GM21367 (cell line): ENCODE measurements at regions not wholly inside any gene's neighbourhood (a gene's known extent, or its start where the extent isn't known, plus 50 kb on each side); places are given as distances from the start of the nearest gene placed in this dataset.

Experiments used
- ATAC-seq: cut with Tn5 transposase; IDR thresholded peaks from one replicate; pipeline ENCODE4 v1.9.1; 2021; ENCODE audit not compliant: unreplicated experiment

DNA sequence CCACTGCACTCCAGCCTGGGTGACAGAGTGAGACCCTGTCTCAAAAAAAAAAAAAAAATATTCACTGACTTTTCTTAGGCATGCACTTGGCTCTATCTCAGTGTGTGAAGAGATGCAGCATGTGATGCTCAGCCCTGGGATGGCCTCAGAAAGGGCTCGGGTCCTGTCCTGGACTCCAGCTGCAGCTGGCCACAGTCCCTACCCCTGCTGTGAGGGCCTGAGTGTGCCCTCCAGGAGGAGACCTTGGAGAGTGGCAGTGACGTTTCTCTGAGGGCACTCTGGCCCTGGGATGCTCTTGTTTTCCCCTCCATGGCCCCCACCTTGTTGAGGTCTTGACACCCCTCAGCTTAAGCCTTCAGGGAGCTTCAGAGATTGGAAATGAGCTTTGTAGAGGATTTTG lies 81.9 kb upstream of the POU3F1 start:
- no peak for ATAC-seq

DNA sequence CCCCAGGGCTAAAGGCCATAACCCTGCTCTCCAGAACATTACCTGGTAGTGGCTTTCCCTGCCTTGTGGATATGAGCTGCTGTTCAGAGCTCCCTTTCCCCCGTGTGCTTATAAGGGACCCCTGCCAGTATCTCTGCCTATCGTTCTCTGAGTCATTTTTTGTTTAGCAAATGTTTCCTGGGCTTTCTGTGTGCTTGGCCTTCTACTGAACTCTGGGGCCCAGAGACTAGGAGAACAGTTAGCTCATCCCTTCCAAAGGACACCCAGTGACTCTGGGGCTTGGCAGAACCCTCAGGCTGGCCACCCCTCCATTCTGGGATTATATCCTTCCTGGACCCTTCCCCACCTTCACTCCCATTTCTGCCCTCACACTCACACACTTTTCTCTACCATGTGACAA lies 80.8 kb upstream of the POU3F1 start:
- ATAC-seq: no peak

DNA sequence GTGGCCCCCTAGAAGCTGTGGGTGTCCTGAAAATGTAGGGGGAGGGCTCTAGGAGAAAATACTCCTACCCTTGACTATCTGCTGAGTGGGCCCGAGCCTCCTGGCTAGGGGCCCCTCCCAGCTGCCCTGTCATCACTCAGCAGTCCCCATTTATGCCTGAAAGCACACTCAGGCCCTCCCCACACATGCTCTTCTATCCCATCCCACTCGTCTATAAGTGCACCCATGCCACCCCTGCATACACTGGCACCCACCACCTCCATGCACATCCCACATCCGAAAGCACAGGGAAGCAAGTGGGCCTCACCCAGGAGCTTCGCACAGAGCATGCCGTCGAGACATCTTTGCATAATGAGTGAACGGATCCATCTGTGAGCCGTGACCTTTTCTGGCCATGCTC lies 80.4 kb upstream of the POU3F1 start:
- ATAC-seq: no peak

DNA sequence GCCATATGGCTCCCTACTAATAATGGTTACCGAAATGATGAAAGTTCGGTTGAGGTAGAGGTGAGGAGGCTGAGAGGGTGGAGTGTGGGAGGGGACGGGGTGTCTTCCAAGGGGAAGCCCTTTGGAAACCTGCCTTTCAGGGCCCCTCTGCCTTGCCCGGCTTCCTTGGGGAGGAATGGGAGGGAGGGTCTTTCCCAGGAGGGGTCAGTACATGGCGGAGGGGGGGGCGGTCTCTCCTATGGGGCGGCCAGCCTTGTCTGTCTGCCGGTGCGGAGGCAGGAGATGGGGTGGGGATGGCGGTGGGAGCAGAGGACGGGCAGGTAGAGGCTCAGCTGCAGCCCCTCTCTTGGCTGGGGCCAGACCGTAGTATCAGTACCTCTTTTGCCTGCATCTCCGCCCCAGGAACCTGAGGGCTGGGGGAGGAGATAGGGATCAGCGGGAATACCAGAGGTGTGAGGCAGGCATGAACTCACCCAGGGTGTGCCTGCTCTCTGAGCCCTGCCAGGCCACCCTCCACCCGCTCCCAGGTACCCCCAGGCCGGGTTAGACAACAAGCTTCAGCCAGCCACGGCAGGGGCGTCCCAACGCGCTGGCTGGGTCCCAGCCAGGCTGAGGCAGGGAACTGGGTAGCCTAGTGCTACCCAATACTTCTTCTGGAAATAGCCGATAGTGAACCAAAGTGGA lies 79.4 kb upstream of the POU3F1 start:
- ATAC-seq: no peak

DNA sequence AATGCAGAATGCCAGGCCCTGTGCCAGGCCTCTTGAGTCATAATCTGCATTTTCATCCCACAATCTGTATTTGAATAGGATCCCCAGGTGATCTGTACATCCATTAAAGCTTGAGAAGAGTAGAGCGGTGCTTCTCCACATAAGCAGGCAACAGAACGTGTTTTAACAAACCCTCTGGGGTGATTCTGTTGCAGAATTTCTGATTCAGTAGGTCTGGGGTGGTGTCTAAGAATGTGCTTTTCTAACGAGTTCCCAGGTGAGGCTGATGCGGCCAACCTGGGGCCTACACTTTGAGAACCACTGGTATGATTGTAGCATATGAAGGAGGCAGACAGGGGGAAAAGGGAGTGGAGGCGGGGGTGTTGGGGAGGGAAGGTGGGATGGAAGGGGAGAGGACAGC lies 78.4 kb upstream of the POU3F1 start:
- ATAC-seq: no peak

DNA sequence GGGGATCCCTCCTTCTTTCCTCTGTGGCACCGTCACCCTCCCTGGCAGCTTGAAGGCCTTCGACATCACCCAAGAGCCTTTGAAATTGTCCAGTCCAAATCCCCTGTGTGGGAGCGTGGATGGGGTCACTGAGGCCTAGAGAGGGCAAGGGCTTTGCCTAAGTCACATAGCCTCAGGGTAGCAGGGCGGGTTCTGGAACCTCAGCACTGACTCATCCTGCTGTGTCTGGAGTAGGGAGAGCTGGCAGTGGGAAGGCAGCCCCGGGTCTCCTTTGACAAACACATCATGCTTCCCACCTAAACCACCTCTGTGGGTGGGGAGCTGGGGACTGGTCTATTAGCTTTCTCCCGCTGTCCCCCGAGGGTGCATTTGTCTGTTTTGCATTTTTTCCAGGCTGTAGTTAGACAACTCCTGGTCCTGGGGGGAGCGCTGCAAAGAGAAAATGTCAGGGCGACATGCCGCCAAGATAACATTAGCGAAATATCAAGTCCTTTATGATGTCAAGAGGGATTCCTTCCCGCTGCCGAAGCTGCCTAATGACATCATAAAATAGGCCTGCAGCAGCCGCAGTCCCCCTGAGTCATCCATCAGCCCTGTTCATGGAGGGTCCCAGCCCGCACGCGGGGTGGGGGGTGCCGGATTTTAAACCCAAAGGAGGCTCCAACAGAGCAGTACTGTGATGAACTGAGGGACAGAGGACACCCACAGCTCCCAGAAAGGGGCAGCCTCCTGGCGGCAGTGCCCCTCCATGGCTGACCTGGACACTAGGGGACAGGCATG lies 77.0 kb upstream of the POU3F1 start:
- no peak for ATAC-seq

DNA sequence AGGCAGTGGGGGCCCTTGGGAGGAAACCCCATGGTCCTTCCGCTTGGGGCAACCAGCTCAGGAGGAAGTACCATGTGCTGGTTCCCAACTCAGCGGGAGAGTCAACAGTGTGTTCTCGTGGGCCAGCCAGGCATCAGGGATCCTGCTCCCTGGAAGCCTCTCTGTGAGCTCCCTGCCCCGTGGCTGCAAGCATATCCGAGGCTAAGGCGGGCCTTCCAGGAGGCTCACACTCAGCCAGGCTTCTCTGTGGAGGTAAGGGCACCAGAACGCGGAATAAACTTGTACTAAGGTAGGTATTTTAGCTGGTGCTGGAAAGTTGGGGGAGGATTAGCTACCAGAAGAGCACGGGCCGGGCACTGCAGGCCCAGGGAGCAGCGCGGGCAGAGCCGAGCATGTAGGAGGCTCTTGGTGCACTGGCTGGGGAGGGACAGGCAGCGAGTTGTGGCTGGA lies 74.7 kb upstream of the POU3F1 start:
- ATAC-seq: no peak

DNA sequence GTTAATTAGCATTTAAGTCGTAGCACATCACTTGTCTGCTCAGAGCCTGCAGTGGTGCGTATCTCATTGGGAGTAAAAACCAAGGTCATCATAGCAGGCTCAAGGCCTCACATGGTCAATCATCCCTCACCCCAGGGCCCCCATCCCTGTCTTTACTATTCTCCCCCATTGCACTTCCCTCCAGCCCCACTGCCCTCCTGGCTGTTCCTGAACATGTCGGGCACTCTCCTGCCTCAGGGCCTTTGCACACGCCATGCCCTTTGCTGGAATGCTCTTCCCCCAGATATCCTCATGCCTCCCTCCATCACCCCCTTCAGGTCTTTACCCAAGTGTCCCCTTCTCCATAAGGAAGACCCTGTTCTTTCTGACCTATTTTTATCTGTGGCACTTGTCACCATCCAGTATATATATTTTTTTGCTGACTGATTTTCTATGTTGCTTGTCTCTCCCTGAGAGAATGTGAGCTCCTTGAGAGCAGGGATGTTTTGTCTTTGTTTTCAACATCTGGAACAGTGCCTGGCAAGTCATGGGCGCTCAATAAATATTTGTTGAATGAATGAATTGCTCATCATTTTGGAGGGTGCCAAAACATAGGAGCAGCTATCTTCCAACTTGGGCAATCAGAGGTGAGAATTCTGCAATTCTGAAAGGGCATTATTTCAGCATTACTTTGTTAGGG lies 74.1 kb upstream of the POU3F1 start:
- ATAC-seq: no peak

DNA sequence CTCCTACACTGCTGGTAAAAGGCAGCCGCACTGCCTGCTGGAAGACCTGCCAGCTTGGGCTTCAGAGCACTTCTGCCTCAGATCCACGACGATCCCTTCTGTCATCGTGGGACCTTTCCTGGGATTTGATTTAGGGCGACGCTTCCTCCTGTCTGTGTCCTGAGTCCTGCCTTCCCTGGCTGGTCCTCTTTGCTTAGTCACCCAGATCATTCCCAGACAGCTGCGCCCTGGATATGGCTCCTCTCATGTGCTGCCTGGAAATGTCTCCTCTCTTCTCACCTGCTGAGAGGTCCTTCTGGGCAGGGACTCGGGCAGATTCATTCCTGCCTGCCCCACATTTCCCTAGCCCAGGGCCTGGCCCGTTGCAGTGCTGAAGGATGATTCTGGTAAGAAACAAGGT lies 72.4 kb upstream of the POU3F1 start:
- ATAC-seq: no peak

DNA sequence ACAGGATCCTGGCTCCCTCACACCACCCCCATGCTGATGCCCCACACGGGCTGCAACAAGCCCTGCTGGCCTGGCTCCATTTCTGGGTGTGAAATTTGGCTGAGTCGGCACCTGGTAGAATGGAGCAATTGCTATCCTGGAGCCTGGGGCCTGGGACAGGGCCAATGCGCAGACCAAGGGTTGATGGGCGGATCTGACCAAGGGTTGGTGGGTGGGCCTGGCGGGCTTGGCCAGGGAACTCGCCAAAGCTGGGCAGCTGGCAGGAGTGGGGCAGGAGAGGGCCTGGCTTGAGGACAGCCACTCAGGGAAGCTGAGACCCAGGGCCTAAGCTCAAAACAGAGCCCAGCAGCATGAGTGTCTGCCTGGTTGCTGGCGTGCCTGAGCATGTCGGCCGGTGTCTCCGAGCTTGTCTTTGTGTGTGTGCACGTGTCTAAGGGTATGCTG lies 70.9 kb upstream of the POU3F1 start:
- ATAC-seq: no peak

DNA sequence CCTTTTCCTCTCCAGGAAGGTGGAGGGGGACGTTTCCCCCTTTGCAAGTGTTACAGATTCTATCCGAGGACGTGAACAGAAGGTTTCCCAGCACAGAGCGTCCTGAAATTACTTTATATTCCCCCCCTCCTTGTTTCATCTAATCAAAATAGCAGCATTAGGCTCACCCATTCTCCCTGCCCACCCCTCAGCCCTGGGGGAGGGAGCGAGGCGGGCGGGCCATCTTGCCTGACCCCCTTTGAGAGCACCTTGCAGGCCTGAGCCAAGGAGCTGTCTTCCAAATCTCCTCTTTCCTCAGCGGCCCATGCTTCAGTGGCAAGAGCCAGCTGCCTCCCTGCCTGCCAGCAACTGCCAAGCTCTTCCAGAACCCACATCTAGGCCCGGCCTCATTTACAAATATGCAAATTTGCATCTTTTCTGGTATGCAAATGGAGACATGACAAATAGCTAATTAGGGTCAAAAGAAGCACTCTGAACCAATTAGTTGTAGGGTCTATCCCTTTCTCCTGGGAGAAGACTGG lies 69.1 kb upstream of the POU3F1 start:
- ATAC-seq: no peak

DNA sequence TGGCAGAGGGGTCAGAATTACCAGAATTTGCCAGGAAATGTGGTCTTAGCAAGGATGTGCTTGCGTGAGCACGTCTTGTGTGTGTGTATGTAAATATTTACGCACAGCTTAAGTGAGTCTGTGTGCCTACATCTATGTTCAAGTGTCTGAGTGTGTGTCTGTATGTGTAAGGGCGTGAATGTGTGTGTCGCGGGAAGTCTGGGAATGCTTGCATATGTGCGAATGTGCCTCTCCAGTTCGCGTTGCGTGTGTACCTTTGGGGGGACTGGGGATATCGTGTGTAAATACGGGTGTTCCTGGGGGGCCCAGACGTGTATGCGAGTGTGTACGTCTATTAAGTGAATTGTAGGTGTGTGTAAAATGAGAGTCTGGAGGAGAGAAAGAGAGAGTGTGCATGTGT lies 68.6 kb upstream of the POU3F1 start:
- ATAC-seq: no peak

DNA sequence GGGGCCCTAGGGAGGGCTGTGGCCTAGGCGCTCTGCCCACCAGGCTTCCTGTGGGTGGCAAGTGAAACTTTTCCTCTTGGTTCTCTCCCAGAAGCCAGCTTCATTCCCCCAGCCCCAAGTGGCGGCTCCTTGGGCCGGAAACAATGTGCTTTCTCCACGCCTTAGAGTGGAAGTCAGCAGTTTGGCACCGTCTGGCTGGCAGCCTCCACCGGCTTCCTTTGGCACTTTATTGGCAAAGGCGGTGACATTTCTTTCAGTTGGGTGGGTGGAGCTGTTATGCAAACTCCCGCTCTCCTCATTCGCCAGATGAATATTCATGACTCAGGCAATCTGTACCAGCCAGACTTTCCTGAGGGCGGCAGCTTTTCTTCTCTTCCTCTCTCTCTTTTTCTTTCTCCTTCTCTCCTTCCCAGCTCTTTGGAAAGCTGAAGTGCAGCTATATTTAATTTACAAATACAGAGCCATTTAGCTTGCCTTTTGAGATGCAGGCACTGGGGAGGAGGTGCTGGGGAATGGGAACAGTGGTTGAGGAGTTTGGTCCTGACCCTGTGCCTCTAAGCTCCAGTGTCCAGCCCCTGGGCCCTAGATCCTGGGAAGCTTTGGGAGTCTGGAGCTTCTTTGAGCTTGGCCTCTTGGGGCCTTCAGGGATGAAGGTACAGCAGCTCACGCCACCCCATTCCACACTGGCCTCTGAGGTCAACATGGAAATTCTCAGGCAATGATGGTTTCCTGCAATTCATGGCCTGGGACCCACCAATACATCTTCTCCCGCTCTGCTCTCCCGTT lies 67.8 kb upstream of the POU3F1 start:
- no peak for ATAC-seq

DNA sequence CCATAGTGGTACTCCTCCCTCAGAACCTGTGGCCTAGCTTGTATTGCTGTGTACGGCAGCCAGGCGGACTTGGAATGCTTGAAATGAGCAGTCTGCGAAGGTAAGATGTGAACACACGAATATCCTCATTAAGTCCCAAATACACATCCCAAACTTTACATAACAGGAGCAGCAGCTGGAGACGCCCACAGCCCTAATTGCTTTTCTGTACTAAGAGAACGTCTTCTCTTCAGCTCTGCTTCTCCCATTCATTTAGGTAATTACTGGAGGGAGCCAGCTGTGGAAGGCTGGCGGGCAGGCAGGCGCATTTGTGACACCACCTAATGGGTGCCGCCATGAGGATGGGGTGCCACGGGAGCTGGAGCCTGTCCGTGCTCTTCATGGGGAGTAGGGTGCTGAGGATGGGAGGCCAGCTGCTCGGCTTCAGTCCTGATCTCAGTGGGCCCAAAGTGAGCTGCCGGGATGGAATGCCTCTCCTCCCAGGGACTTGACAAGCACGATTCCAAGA lies 66.6 kb upstream of the POU3F1 start:
- no peak for ATAC-seq

DNA sequence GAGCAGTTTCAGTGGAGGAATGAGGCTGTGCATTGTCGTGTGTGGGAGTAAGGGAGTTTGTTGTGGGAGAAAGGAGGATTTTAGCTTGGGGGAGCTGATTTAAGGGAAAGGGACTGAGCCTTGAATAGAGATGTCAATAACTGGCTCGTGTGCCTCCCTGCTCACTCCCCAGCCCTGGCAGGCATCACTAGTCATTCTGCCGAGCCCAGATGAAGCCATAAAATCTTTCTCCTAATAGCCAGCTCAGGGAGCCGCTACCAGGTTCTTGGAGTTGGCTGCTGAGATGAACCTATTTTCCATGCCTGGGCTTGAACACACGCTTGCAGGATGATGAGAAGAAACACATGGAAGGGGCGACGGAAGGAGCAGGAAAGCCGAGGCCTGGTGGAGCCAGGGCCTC lies 65.0 kb upstream of the POU3F1 start:
- no peak for ATAC-seq

DNA sequence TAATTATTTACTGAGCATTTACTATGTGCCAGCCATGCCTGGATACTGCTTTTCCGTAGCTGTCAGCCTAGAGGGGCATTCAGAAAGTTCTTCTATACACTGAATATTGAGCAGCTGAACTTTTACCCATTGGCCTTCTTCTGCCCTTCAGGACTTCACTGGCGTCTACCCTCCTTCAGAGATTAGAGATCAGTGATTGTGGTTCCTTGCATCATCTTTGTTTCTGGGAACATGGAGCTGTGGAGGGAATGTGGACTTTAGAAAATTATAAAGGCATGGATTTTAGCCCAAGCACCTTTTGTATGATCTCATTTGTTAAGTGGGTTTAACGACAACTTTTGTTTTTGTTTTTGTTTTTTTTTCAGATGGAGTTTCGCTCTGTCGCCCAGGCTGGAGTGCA lies 58.7 kb upstream of the POU3F1 start:
- ATAC-seq: no peak

DNA sequence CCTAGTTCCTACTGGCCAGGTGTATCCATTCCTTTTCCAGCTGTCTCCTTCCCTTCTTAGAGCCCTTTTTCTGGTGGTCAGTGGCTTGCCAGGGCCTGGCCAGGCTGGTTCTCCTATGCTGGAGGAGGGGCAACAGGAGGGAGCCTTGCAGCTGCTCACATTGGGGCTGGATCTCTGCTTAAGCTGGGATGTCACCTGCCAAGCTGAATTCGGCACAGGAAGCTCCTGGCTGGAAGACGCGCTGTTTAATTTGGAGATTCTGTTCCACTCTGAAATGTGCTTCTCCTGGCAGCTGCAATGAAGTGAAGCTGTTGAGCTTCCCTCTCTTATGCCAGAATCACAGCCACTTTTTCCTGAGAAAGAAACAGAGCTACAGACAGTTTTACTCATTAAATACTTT lies 56.0 kb upstream of the POU3F1 start:
- ATAC-seq: no peak

DNA sequence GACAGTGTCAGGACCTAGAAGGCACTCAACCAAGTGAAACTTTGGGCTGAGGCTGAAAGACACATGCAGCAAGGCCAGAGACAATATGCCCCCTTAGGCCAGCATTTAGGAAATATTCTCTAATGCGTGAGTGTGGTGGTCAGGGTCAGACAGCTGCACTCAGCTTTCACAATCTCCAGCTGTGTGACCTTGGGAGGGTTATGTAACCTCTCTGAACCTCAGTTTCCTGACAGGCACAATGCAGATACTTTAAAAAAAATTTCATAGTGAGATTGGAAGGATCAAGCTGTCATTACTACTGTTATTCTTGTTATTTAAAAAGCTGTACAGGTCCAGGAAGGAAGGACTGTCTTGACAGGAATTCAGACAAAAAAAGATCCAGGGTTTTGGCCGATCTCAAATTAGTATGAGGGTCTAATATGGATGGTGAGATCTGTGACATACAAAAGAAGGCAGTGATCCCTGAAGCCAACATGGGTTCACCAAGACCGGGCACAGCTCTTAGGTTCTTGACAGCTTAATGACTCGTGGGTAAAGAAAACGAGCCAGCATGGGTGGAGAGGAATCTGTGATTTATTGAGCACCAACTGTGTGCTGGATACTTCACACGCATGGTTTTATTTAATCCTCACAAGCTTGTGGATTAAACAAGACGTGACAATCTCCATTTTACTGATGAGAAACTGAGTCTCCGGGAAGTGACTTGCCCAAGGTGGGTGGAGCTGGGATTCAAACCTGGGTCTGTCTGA lies 54.6 kb upstream of the POU3F1 start:
- ATAC-seq: no peak

DNA sequence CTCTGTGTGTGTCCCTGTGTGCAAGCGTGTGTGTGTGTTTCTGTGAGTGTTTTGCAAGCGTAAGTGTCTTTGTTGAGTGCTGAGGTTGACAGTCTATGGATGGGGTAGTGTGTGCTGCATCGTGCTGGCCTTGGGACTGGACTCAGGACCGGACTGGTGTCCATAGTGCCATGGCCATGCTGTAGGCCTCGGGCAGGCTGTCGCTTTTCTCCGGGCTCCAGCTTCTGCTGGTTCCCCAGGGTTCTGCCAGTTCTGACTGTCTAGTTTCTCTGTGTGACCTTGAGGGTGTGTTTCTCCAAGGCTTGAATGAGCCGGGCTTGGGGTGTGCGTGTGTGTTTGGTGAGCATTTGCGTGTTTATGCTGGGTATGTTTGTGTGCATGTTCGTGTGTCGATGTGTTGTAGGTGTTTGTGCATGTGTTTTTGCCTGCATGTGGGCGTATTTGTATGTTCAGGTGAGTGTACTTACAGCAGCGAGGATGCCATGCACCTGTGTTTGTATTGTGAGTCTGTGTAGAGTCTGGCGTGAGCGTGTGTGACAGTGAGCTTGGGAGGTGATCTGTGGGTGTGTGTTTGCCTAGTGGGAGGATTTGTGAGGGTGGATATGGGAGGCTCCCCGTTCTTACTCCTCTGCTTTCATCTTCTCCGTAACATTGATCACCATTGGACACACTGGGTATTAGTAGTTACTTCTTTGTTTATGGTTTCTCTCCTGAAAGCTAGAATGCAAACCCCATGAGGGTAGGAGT lies 51.7 kb upstream of the POU3F1 start:
- no peak for ATAC-seq
